ENCODE measurements at regions not wholly inside any gene's neighbourhood (a gene's known extent, or its start where the extent isn't known, plus 50 kb on each side); places are given as distances from the start of the nearest gene placed in this dataset.

DNA sequence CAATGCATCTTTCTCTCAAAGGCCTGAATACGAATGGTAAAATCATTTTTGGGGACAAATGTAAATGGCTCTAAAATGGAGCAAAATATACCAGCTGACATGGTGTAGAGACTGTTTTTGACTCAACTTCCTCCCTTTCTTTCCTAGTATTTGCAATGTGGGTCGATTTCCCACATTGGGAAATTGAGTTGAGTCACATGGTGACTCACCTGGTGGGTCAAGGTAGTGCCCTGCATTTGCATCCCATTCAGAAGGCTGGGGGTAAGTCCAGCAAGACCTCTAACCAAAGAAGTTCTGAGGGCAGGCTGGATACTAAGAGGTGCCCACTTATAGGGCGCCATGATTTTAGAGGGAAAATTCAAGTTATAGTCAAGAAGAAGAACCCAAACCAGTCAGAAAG lies 179.6 kb upstream of the MPDZ start:
- Histone ChIP-seq H3K9me3 (ENCODE audit: control insufficient read depth in 4 of 4, low read length in 3 of 4) (no peaks in the 10 kb centered on the region), H3K9ac (ENCODE audit: low read depth in 1 of 2, low read length in 2 of 2) (no peak overlapping the region), H3K4me3 (ENCODE audit: low read depth in 1 of 3, low read length in 3 of 3) (no peak overlapping the region), H3K36me3 (ENCODE audit: control insufficient read depth in 4 of 4, insufficient read depth in 3 of 4, low read depth in 1 of 4, low read length in 3 of 4) (no peaks in the 10 kb centered on the region), H3K27ac (ENCODE audit: low read depth in 1 of 2, low read length in 2 of 2) (no peak overlapping the region), H3K4me1 (ENCODE audit: control insufficient read depth in 4 of 4, insufficient read depth in 4 of 4, low read length in 3 of 4) (no peaks in the 10 kb centered on the region), H3K27me3 (ENCODE audit: control insufficient read depth in 4 of 4, insufficient read depth in 4 of 4, low read length in 3 of 4) (no peaks in the 10 kb centered on the region)
- TF ChIP-seq EGR1 (IDR thresholded peaks at IDR 0.05; ENCODE audit: low read depth in 2 of 2): no peak
- no peak for TF ChIP-seq HNF4A (conservative IDR thresholded peaks at IDR 0.05)
- TF ChIP-seq YY1 (IDR thresholded peaks at IDR 0.05): no peak
- TF ChIP-seq REST (IDR thresholded peaks at IDR 0.05): no peak
- no peak for TF ChIP-seq HNF4G (IDR thresholded peaks at IDR 0.05)
- TF ChIP-seq FOXA1 (IDR thresholded peaks at IDR 0.05): no peak
- no peak for TF ChIP-seq JUND (IDR thresholded peaks at IDR 0.05)
- TF ChIP-seq CTCF (IDR thresholded peaks at IDR 0.05; ENCODE audit: low read depth, low read length, missing input control): no peak
- TF ChIP-seq, protein P1, sequence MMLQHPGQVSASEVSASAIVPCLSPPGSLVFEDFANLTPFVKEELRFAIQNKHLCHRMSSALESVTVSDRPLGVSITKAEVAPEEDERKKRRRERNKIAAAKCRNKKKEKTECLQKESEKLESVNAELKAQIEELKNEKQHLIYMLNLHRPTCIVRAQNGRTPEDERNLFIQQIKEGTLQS (IDR thresholded peaks at IDR 0.05): no peak
- no peak for TF ChIP-seq FOXA2 (IDR thresholded peaks at IDR 0.05)
- no peak for TF ChIP-seq SP1 (IDR thresholded peaks at IDR 0.05)
- TF ChIP-seq, protein P2, sequence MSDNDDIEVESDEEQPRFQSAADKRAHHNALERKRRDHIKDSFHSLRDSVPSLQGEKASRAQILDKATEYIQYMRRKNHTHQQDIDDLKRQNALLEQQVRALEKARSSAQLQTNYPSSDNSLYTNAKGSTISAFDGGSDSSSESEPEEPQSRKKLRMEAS (IDR thresholded peaks at IDR 0.05): no peak
- WGBS: 74% methylated on average over 3 of the region's 3 CpGs
- no peak for DNase-seq (ENCODE audit: low spot score)

DNA sequence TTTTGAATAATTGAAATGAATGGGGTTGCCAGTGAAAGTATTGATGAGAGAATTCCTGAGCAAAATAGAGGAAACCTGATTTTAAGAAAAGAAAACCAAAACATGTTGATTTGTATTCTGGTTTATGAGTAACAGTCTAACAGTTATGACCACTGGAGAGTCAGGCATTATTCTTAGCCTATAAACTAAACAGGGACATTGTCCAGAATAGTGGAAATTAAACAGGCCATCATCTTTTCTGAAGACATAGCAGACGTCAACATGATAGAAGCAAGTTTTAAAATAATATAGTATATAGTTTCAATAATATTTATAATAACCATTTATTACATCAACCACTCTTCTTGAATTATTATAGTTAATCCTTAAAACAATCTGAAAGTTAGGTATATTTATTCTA lies 178.3 kb upstream of the MPDZ start:
- Histone ChIP-seq H3K4me1 (ENCODE audit: control insufficient read depth in 4 of 4, insufficient read depth in 4 of 4, low read length in 3 of 4) (no peaks in the 10 kb centered on the region), H3K9ac (ENCODE audit: low read depth in 1 of 2, low read length in 2 of 2) (no peak overlapping the region), H3K27ac (ENCODE audit: low read depth in 1 of 2, low read length in 2 of 2) (no peak overlapping the region), H3K4me3 (ENCODE audit: low read depth in 1 of 3, low read length in 3 of 3) (no peak overlapping the region), H3K36me3 (ENCODE audit: control insufficient read depth in 4 of 4, insufficient read depth in 3 of 4, low read depth in 1 of 4, low read length in 3 of 4) (no peaks in the 10 kb centered on the region), H3K9me3 (ENCODE audit: control insufficient read depth in 4 of 4, low read length in 3 of 4) (no peaks in the 10 kb centered on the region), H3K27me3 (ENCODE audit: control insufficient read depth in 4 of 4, insufficient read depth in 4 of 4, low read length in 3 of 4) (peaks cover 0 to 3% (median 0%) of the 10 kb centered on the region in 4 donors)
- no peak for DNase-seq (ENCODE audit: low spot score)
- TF ChIP-seq FOXA1 (IDR thresholded peaks at IDR 0.05) (no peak), TAF1 (conservative IDR thresholded peaks at IDR 0.05) (no peak), ZBTB33 (IDR thresholded peaks at IDR 0.05) (no peak), GABPA (IDR thresholded peaks at IDR 0.05 in 1 of 2, conservative IDR thresholded peaks at IDR 0.05 in 1 of 2) (no peak)
- WGBS: 83% methylated on average over 1 of the region's 1 CpG
